ENCODE measurements at regions not wholly inside any gene's neighbourhood (a gene's known extent, or its start where the extent isn't known, plus 50 kb on each side); places are given as distances from the start of the nearest gene placed in this dataset.

- no peak for TF ChIP-seq CTCF (IDR thresholded peaks at IDR 0.05)
- TF ChIP-seq POLR2A (IDR thresholded peaks at IDR 0.05): no peak
These were observed 710.1 kb upstream of the NRSN1 start for GRCh38 chr6:23415819-23416427.

All from right lobe of liver (tissue), 4 donors.